HEK293 (cell line): ENCODE measurements at regions not wholly inside any gene's neighbourhood (a gene's known extent, or its start where the extent isn't known, plus 50 kb on each side); places are given as distances from the start of the nearest gene placed in this dataset.

ENCODE experiments used
- ATF2 ChIP-seq: fragments of 450-650 bp; formaldehyde crosslinking; IDR thresholded peaks from 2 replicates; pipeline ENCODE4 v1.5.1; 2016; ENCODE audit warnings: missing biosample characterization, missing genetic modification characterization, low read depth
- GLI2 ChIP-seq: fragments of 450-650 bp; formaldehyde crosslinking; IDR thresholded peaks from 2 replicates; pipeline ENCODE4; 2017; ENCODE audit warnings: missing biosample characterization, missing genetic modification characterization, low read depth, borderline replicate concordance
- KLF10 ChIP-seq: fragments of 450-650 bp; IDR thresholded peaks from 2 replicates; pipeline ENCODE4 v1.5.1; 2018; ENCODE audit warnings: missing biosample characterization, mild to moderate bottlenecking, missing genetic modification characterization
- PRDM10 ChIP-seq: fragments of 450-650 bp; formaldehyde crosslinking; IDR thresholded peaks from 2 replicates; pipeline ENCODE4 v1.5.1; 2016; ENCODE audit warnings: missing biosample characterization, missing genetic modification characterization
- SP2 ChIP-seq: fragments of 450-650 bp; formaldehyde crosslinking; IDR thresholded peaks from 2 replicates; pipeline ENCODE4 v1.5.1; 2016; ENCODE audit warnings: missing biosample characterization, missing genetic modification characterization
- ZBTB20 ChIP-seq: fragments of 450-650 bp; formaldehyde crosslinking; IDR thresholded peaks from 2 replicates; pipeline ENCODE4 v1.5.1; 2016; ENCODE audit warnings: missing biosample characterization, missing genetic modification characterization
- ZBTB7A ChIP-seq: fragments of 450-650 bp; formaldehyde crosslinking; IDR thresholded peaks from 2 replicates; pipeline ENCODE4 v1.5.1; 2016; ENCODE audit warnings: low read depth, missing biosample characterization, missing genetic modification characterization
- ZNF76 ChIP-seq: fragments of 450-650 bp; formaldehyde crosslinking; IDR thresholded peaks from 2 replicates; pipeline ENCODE4; 2016; ENCODE audit warnings: low read depth, missing biosample characterization, missing genetic modification characterization, borderline replicate concordance
- TF ChIP-seq, protein P1 (sequence below): fragments of 450-650 bp; formaldehyde crosslinking; IDR thresholded peaks from 2 replicates; pipeline ENCODE4 v1.5.1; 2016; ENCODE audit warnings: missing biosample characterization, missing genetic modification characterization
- TF ChIP-seq, protein P2 (sequence below): fragments of 450-650 bp; formaldehyde crosslinking; IDR thresholded peaks from 2 replicates; pipeline ENCODE4 v1.5.1; 2016; ENCODE audit warnings: missing biosample characterization, missing genetic modification characterization

DNA sequence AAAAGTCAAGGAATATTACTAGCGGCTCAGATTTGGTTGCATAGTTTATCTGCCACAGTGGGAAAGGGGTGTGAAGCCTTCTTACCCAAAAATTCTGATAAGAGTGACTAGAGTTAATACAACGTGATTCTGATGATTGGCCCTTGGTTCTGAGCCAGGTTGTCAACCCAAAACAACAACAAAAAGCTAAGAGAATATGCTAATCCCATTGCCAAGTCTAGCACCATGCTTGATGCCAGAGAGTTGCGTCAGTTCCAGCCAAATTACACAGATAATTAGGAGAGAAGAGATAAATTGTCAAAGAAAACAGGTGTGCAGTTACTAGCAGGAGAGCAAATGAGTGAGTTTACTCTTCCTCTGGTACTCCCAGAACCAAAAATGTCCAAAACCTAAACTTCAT, 287.4 kb upstream of the AGA start:
- TF ChIP-seq, protein P1, sequence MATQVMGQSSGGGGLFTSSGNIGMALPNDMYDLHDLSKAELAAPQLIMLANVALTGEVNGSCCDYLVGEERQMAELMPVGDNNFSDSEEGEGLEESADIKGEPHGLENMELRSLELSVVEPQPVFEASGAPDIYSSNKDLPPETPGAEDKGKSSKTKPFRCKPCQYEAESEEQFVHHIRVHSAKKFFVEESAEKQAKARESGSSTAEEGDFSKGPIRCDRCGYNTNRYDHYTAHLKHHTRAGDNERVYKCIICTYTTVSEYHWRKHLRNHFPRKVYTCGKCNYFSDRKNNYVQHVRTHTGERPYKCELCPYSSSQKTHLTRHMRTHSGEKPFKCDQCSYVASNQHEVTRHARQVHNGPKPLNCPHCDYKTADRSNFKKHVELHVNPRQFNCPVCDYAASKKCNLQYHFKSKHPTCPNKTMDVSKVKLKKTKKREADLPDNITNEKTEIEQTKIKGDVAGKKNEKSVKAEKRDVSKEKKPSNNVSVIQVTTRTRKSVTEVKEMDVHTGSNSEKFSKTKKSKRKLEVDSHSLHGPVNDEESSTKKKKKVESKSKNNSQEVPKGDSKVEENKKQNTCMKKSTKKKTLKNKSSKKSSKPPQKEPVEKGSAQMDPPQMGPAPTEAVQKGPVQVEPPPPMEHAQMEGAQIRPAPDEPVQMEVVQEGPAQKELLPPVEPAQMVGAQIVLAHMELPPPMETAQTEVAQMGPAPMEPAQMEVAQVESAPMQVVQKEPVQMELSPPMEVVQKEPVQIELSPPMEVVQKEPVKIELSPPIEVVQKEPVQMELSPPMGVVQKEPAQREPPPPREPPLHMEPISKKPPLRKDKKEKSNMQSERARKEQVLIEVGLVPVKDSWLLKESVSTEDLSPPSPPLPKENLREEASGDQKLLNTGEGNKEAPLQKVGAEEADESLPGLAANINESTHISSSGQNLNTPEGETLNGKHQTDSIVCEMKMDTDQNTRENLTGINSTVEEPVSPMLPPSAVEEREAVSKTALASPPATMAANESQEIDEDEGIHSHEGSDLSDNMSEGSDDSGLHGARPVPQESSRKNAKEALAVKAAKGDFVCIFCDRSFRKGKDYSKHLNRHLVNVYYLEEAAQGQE (tag by site-specific recombination): no peak
- TF ChIP-seq, protein P2, sequence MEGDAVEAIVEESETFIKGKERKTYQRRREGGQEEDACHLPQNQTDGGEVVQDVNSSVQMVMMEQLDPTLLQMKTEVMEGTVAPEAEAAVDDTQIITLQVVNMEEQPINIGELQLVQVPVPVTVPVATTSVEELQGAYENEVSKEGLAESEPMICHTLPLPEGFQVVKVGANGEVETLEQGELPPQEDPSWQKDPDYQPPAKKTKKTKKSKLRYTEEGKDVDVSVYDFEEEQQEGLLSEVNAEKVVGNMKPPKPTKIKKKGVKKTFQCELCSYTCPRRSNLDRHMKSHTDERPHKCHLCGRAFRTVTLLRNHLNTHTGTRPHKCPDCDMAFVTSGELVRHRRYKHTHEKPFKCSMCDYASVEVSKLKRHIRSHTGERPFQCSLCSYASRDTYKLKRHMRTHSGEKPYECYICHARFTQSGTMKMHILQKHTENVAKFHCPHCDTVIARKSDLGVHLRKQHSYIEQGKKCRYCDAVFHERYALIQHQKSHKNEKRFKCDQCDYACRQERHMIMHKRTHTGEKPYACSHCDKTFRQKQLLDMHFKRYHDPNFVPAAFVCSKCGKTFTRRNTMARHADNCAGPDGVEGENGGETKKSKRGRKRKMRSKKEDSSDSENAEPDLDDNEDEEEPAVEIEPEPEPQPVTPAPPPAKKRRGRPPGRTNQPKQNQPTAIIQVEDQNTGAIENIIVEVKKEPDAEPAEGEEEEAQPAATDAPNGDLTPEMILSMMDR: no peak
- no peak for TF ChIP-seq PRDM10 (tag by site-specific recombination)
- TF ChIP-seq SP2 (tag by site-specific recombination): no peak
- no peak for TF ChIP-seq ZBTB20 (tag by site-specific recombination)
- no peak for TF ChIP-seq KLF10 (tag by site-specific recombination)
- TF ChIP-seq ZNF76 (tag by site-specific recombination): no peak
- no peak for TF ChIP-seq ATF2 (tag by site-specific recombination)
- TF ChIP-seq ZBTB7A (tag by site-specific recombination): no peak
- TF ChIP-seq GLI2 (tag by site-specific recombination): no peak
